ENCODE measurements at regions not wholly inside any gene's neighbourhood (a gene's known extent, or its start where the extent isn't known, plus 50 kb on each side); places are given as distances from the start of the nearest gene placed in this dataset.
"Not testable (repeated sequence)": the region's sequence is repeated elsewhere in the genome, so short reads cannot be mapped to it uniquely, and the experiment has no call there.

- Histone ChIP-seq H3K4me3 (no peak overlapping the region), H3K4me1 (ENCODE audit: low read depth) (no peaks in the 10 kb centered on the region), H3K36me3 (ENCODE audit: low read depth) (no peaks in the 10 kb centered on the region), H3K9me3 (no peaks in the 10 kb centered on the region)
- intact Hi-C loops (cut with DNase I, micrococcal nuclease) = no loop called here
- no peak for ATAC-seq
- no peak for DNase-seq
- no peak for TF ChIP-seq CTCF (IDR thresholded peaks at IDR 0.05)
Measured at GRCh38 chr2:159880729-159881128, 82.7 kb upstream of the CD302 start.

- no peak for ATAC-seq
- Histone ChIP-seq H3K4me3 (no peak overlapping the region), H3K9me3 (no peaks in the 10 kb centered on the region), H3K36me3 (ENCODE audit: low read depth) (no peaks in the 10 kb centered on the region), H3K4me1 (ENCODE audit: low read depth) (no peaks in the 10 kb centered on the region)
- intact Hi-C loops (cut with DNase I, micrococcal nuclease) = no loop called here
- TF ChIP-seq CTCF (IDR thresholded peaks at IDR 0.05) = no peak
- no peak for DNase-seq
Measured at GRCh38 chr2:159879051-159879604, 81.1 kb upstream of the CD302 start.

GRCh38 chr2:159875083-159875482 is 77.1 kb upstream of the CD302 start:
- Histone ChIP-seq H3K9me3 (no peaks in the 10 kb centered on the region), H3K36me3 (ENCODE audit: low read depth) (no peaks in the 10 kb centered on the region), H3K4me1 (ENCODE audit: low read depth) (no peaks in the 10 kb centered on the region), H3K4me3 (no peak overlapping the region)
- no peak for DNase-seq
- peak; percentile 27 for ATAC-seq
- TF ChIP-seq CTCF (IDR thresholded peaks at IDR 0.05) = no peak
- intact Hi-C loops (cut with DNase I, micrococcal nuclease) = no loop called here

GRCh38 chr2:159873258-159873657 is 75.2 kb upstream of the CD302 start:
- Histone ChIP-seq H3K9me3 (no peaks in the 10 kb centered on the region), H3K4me3 (no peak overlapping the region), H3K36me3 (ENCODE audit: low read depth) (no peaks in the 10 kb centered on the region), H3K4me1 (ENCODE audit: low read depth) (no peaks in the 10 kb centered on the region)
- intact Hi-C loops (cut with DNase I, micrococcal nuclease) = no loop called here
- TF ChIP-seq CTCF (IDR thresholded peaks at IDR 0.05) = no peak
- DNase-seq (no peak), ATAC-seq (no peak)

- intact Hi-C loops (cut with DNase I, micrococcal nuclease) = no loop called here
- no peaks in the 10 kb centered on the region for H3K9me3 ChIP-seq
- no peaks in the 10 kb centered on the region for H3K36me3 ChIP-seq (ENCODE audit: low read depth)
- H3K4me3 ChIP-seq = no peak overlapping the region
- no peaks in the 10 kb centered on the region for H3K4me1 ChIP-seq (ENCODE audit: low read depth)
- ATAC-seq (no peak), DNase-seq (no peak)
- TF ChIP-seq CTCF (IDR thresholded peaks at IDR 0.05) = no peak
Measured at GRCh38 chr2:159872353-159872752, 74.3 kb upstream of the CD302 start.

GRCh38 chr2:159868598-159869159 is 70.7 kb upstream of the CD302 start:
- H3K9me3 ChIP-seq; intact Hi-C loops (cut with DNase I, micrococcal nuclease); H3K4me1 ChIP-seq (ENCODE audit: low read depth); DNase-seq; ATAC-seq; H3K36me3 ChIP-seq (ENCODE audit: low read depth); H3K4me3 ChIP-seq: not testable (repeated sequence)
